OCI-LY7 (cell line): ENCODE measurements at regions not wholly inside any gene's neighbourhood (a gene's known extent, or its start where the extent isn't known, plus 50 kb on each side); places are given as distances from the start of the nearest gene placed in this dataset.

ENCODE experiments used
- CTCF ChIP-seq: fragments of 200-600 bp; sonication (generic); conservative IDR thresholded peaks from 2 replicates; pipeline ENCODE4 v1.5.1; 2014; ENCODE audit warnings: mild to moderate bottlenecking, antibody characterized with exemption, low read length, moderate library complexity, mixed read lengths
- EZH2phosphoT487 ChIP-seq: fragments of 200-600 bp; sonication (generic); IDR thresholded peaks from 2 replicates; pipeline ENCODE4 v1.6.1; 2018; ENCODE audit warnings: low read depth, borderline replicate concordance, mild to moderate bottlenecking, mixed run types, antibody characterized with exemption, low read length, moderate library complexity, mixed read lengths

DNA sequence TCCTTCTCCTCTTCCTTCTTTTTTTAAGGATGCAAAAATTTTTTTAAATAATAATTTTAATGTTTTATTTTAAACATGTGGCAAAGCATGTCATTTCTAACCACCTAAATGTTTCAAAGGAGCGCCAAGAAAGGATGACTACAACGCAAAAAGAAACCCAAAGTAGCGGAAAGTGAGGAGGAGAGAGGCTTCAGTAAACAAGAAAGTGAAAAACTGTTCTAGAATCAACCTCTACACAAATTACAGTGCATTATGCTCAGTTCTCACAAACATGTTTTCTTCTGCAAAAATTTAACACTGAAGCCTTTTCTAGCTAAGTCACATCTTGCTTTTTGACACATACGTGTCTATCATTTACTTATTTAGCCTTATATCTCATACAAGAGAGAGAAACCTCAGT, 948.6 kb downstream of the GATA3 start:
- TF ChIP-seq CTCF (no peak), EZH2phosphoT487 (no peak)
